Osteoblast (primary cell): ENCODE measurements at regions not wholly inside any gene's neighbourhood (a gene's known extent, or its start where the extent isn't known, plus 50 kb on each side); places are given as distances from the start of the nearest gene placed in this dataset.

Experiments used
- DNase-seq: peaks from one replicate; pipeline ENCODE4 v3.0.0; 2011; ENCODE audit warnings: low spot score, mixed read lengths; ENCODE audit not compliant: insufficient read length; ENCODE audit errors: missing footprints
- H2AFZ ChIP-seq: 2 replicates; pipeline ENCODE4 v1.6.0; 2011; ENCODE audit warnings: mild to moderate bottlenecking, low read length
- H3K27ac ChIP-seq: 2 replicates; pipeline ENCODE4 v1.5.1; 2011; ENCODE audit warnings: mild to moderate bottlenecking, low read depth, low read length, moderate library complexity
- H3K27me3 ChIP-seq: 2 replicates; pipeline ENCODE4 v1.6.0; 2012; ENCODE audit warnings: mild to moderate bottlenecking, control low read depth, inconsistent platforms, low read length, moderate library complexity; ENCODE audit not compliant: insufficient read depth
- H3K36me3 ChIP-seq: 2 replicates; pipeline ENCODE4 v1.5.1; 2011; ENCODE audit warnings: mild to moderate bottlenecking, low read length, control low read depth, moderate library complexity; ENCODE audit not compliant: insufficient read depth
- H3K4me1 ChIP-seq: 2 replicates; pipeline ENCODE4 v1.5.1; 2011; ENCODE audit warnings: mild to moderate bottlenecking, low read length, control low read depth, moderate library complexity; ENCODE audit not compliant: insufficient read depth
- H3K4me2 ChIP-seq: 2 replicates; pipeline ENCODE4 v1.6.0; 2011; ENCODE audit warnings: mild to moderate bottlenecking, low read length; ENCODE audit not compliant: insufficient read depth
- H3K4me3 ChIP-seq: fragments of 200-600 bp; sonication (generic); 3 replicates; pipeline ENCODE4 v1.5.1; 2012; ENCODE audit warnings: mild to moderate bottlenecking, low read length, inconsistent platforms; ENCODE audit not compliant: insufficient read depth
- H3K79me2 ChIP-seq: 2 replicates; pipeline ENCODE4 v1.6.0; 2012; ENCODE audit warnings: mild to moderate bottlenecking, low read length, control low read depth, inconsistent platforms; ENCODE audit not compliant: insufficient read depth
- H3K9me3 ChIP-seq: 2 replicates; pipeline ENCODE4 v1.5.1; 2011; ENCODE audit warnings: low read depth, low read length, control low read depth
- H4K20me1 ChIP-seq: 2 replicates; pipeline ENCODE4 v1.6.0; 2012; ENCODE audit warnings: mild to moderate bottlenecking, low read length, control low read depth; ENCODE audit not compliant: insufficient read depth
- TF ChIP-seq, protein P1 (sequence below): IDR thresholded peaks from 2 replicates; pipeline ENCODE4 v1.5.1; 2011; ENCODE audit warnings: mild to moderate bottlenecking, low read depth, low read length, moderate library complexity; ENCODE audit errors: extremely low read depth

DNA sequence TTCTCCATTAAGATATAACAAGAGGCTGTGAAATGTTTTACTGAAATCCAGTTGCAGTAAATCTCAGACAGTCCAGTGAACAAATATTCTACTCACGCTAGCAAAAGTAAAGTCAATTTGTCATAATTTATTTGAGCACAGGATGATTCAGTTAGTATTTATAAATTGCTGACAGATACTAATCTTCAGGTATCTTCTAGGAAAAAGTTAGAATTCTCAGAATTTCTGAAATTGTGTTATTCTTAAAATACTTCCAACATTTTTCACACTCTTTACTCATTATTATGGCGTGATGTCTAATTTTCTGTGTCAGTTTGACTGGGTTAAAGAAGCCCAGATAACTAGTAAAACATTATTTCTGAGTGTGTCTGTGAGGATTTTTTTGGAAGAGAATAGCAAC, 460.2 kb upstream of the ACVR2A start:
- no peak overlapping the region for H3K4me2 ChIP-seq
- H3K27ac ChIP-seq = no peak overlapping the region
- no peaks in the 10 kb centered on the region for H3K79me2 ChIP-seq
- no peaks in the 10 kb centered on the region for H3K27me3 ChIP-seq
- no peaks in the 10 kb centered on the region for H4K20me1 ChIP-seq
- no peaks in the 10 kb centered on the region for H3K36me3 ChIP-seq
- no peaks in the 10 kb centered on the region for H3K4me1 ChIP-seq
- TF ChIP-seq, protein P1, sequence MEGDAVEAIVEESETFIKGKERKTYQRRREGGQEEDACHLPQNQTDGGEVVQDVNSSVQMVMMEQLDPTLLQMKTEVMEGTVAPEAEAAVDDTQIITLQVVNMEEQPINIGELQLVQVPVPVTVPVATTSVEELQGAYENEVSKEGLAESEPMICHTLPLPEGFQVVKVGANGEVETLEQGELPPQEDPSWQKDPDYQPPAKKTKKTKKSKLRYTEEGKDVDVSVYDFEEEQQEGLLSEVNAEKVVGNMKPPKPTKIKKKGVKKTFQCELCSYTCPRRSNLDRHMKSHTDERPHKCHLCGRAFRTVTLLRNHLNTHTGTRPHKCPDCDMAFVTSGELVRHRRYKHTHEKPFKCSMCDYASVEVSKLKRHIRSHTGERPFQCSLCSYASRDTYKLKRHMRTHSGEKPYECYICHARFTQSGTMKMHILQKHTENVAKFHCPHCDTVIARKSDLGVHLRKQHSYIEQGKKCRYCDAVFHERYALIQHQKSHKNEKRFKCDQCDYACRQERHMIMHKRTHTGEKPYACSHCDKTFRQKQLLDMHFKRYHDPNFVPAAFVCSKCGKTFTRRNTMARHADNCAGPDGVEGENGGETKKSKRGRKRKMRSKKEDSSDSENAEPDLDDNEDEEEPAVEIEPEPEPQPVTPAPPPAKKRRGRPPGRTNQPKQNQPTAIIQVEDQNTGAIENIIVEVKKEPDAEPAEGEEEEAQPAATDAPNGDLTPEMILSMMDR = no peak
- no peaks in the 10 kb centered on the region for H3K9me3 ChIP-seq
- no peak overlapping the region for H3K4me3 ChIP-seq
- no peak for DNase-seq
- no peak overlapping the region for H2AFZ ChIP-seq

DNA sequence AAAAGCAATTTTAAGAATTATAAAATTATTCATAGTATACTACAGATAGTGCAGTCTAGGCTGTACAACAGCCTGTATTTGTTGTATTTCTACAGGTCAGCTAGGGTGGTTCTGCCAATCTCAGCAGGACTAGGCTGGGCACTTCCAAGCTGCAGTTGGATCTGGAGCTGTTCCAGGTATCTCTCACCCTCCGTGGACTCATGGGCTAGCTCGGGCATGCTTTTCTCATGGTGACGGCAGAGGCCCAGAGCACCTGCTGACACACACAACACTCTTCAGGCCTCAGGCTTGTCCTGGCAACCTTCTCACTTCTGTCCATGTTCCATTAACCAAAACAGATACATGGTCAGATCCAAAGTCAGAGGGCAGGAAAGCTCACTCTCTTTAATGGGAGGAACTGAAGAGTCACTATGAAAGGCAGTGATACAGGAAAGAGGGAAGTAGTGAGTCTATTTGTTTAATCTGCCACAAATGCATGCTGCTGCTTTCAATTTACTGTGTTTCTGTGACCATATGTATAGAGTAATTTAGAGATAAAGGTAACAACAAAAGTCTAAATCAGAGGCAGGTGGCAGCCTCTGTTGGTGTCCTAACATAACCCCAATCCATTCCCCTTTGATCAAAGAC, 462.4 kb upstream of the ACVR2A start:
- DNase-seq = no peak
- Histone ChIP-seq H2AFZ (no peak overlapping the region), H3K36me3 (no peaks in the 10 kb centered on the region)

DNA sequence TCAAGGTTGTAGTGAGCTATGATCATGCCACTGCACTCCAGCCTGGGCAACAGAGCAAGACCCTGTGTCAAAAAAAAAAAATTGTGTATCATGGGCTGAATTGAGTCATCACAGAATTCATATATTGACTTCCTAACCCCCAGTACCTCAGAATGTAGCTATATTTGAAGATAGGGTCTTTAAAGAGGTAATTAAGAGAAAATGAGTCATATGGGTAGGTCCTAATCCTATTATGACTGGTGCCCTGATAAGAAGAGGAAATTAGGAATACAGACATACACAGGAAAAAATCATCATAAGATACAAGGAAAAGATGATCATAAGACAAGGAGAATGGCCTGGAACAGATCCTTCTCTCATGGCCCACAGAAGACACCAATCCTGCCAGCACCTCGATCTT, 466.4 kb upstream of the ACVR2A start:
- DNase-seq = no peak
- Histone ChIP-seq H3K4me2 (no peak overlapping the region), H3K36me3 (no peaks in the 10 kb centered on the region), H3K4me3 (no peak overlapping the region), H2AFZ (no peak overlapping the region), H3K9me3 (no peaks in the 10 kb centered on the region), H3K79me2 (no peaks in the 10 kb centered on the region), H3K4me1 (no peaks in the 10 kb centered on the region), H3K27me3 (no peaks in the 10 kb centered on the region), H3K27ac (no peak overlapping the region), H4K20me1 (no peaks in the 10 kb centered on the region)
- TF ChIP-seq, protein P1 = no peak

More for the DNA sequence above, 462.4 kb upstream of the ACVR2A start:
- H3K4me2 ChIP-seq = no peak overlapping the region
- TF ChIP-seq, protein P1 = no peak
- no peak overlapping the region for H3K27ac ChIP-seq
- H3K79me2 ChIP-seq = no peaks in the 10 kb centered on the region
- H3K4me1 ChIP-seq = no peaks in the 10 kb centered on the region
- H3K4me3 ChIP-seq = no peak overlapping the region
- H3K9me3 ChIP-seq = no peaks in the 10 kb centered on the region
- H3K27me3 ChIP-seq = no peaks in the 10 kb centered on the region
- no peaks in the 10 kb centered on the region for H4K20me1 ChIP-seq

DNA sequence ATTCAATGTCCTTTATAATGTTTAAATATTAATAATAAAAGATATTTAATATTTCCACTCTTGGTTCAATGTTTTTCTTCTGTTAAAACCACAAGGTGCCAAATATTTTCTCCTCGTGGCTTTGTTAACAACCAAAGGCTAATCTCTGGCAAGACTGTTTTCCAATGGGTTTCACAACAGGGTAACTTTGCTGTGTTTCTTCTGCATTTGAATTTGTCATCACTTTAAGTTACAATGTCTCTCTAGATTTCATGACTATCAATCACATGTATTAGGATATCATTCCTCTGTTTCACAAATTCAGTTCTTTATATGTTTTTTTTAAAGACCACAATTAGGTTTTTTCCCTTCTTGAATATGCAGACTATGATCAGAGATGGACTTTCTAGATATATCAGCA, 469.8 kb upstream of the ACVR2A start:
- Histone ChIP-seq H3K79me2 (no peaks in the 10 kb centered on the region), H3K27ac (no peak overlapping the region), H3K4me2 (no peak overlapping the region), H4K20me1 (no peaks in the 10 kb centered on the region), H3K36me3 (no peaks in the 10 kb centered on the region), H3K4me3 (no peak overlapping the region), H2AFZ (no peak overlapping the region), H3K27me3 (no peaks in the 10 kb centered on the region), H3K9me3 (no peaks in the 10 kb centered on the region), H3K4me1 (no peaks in the 10 kb centered on the region)
- no peak for DNase-seq
- TF ChIP-seq, protein P1 = no peak
